Activated CD8-positive, alpha-beta memory T cell treated with anti-CD3 and anti-CD28 coated beads, Interleukin-2, amount 10 ng/mL, durations not matched to agents 7 days and 5 days (primary cell): ENCODE measurements at regions not wholly inside any gene's neighbourhood (a gene's known extent, or its start where the extent isn't known, plus 50 kb on each side); places are given as distances from the start of the nearest gene placed in this dataset.

Source experiments
- ATAC-seq: fragments of 150-1000 bp; cut with Tn5 transposase; one replicate; pipeline ENCODE4 v1.10.0; 2021; ENCODE audit warnings: moderate library complexity
- CTCF ChIA-PET: fragments of 350-600 bp; sonication (Branson Sonifier 250); formaldehyde crosslinking; loops from one replicate; lab custom pipeline; 2021; ENCODE audit warnings: antibody characterized with exemption; lab: Charles Lee
- DNase-seq: peaks from one replicate; pipeline ENCODE4 v3.0.0-alpha.2; 2020
- H3K27ac Mint-ChIP-seq: one replicate; pipeline ENCODE4 v1.8.0; 2021; ENCODE audit warnings: mild to moderate bottlenecking, mixed read lengths
- H3K27me3 Mint-ChIP-seq: one replicate; pipeline ENCODE4 v1.8.0; 2021; ENCODE audit warnings: mixed read lengths
- H3K36me3 Mint-ChIP-seq: one replicate; pipeline ENCODE4 v1.8.0; 2021; ENCODE audit warnings: mild to moderate bottlenecking, mixed read lengths
- H3K4me1 Mint-ChIP-seq: one replicate; pipeline ENCODE4 v1.8.0; 2021; ENCODE audit warnings: mixed read lengths
- H3K4me3 Mint-ChIP-seq: one replicate; pipeline ENCODE4 v1.8.0; 2021; ENCODE audit warnings: mild to moderate bottlenecking, moderate library complexity, mixed read lengths
- H3K9me3 Mint-ChIP-seq: one replicate; pipeline ENCODE4 v1.8.0; 2022; ENCODE audit warnings: low read depth, mixed read lengths

DNA sequence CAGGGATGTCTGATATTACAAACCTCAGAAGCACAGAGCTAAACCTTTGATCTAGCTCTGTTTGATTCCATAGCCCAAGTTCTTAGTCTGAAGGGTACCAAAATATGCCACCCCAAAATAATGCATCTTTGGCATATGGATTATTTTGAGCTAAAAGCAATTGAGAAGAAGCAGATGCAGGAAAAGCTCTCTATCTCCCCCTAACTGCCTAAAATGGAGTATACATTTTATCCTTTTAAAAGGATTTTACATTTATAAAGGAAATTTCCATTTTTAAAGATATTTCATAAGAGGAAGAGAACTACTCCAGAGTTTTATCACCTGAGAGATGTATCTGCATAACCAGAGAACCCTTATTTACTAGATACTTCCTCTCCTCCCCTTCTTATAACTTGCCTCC is 158.7 kb downstream of the ZNF674 start:
- no peaks in the 10 kb centered on the region for H3K9me3 Mint-ChIP-seq
- no peak overlapping the region for H3K27ac Mint-ChIP-seq
- CTCF ChIA-PET: interaction anchor here (0.6 to 1.3 kb wide), 3 partner anchors 11 to 871 kb away, joined by 3 to 7 read pairs (median 3); no protein-coding TSS in a partner anchor
- no peak for DNase-seq
- H3K4me3 Mint-ChIP-seq: no peak overlapping the region
- ATAC-seq: no peak
- H3K27me3 Mint-ChIP-seq: peaks cover 4% of the 10 kb centered on the region
- H3K36me3 Mint-ChIP-seq: no peaks in the 10 kb centered on the region
- no peaks in the 10 kb centered on the region for H3K4me1 Mint-ChIP-seq

DNA sequence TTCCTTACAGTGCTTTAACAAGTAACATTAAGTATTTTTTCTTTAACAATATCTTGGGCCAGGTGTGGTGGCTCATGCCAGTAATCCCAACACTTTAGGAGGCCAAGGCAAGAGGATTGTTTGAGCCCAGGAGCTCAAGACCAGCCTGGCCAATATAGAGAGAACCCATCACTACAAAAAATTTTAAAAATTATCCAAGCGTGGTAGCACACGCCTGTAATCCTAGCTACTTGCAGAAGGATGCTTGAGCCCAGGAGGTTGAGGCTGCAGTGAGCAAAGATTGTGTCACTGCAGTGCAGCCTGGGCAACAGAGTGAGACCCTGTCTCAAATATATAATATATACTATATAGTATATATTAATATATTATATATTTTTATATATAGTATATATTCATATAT is 162.2 kb downstream of the ZNF674 start:
- peaks cover 8% of the 10 kb centered on the region for H3K27me3 Mint-ChIP-seq
- H3K4me3 Mint-ChIP-seq: no peak overlapping the region
- no peaks in the 10 kb centered on the region for H3K36me3 Mint-ChIP-seq
- H3K27ac Mint-ChIP-seq: no peak overlapping the region
- peaks cover 3% of the 10 kb centered on the region for H3K4me1 Mint-ChIP-seq
- CTCF ChIA-PET: no interaction called here
- ATAC-seq (no peak), DNase-seq (no peak)
- no peaks in the 10 kb centered on the region for H3K9me3 Mint-ChIP-seq

DNA sequence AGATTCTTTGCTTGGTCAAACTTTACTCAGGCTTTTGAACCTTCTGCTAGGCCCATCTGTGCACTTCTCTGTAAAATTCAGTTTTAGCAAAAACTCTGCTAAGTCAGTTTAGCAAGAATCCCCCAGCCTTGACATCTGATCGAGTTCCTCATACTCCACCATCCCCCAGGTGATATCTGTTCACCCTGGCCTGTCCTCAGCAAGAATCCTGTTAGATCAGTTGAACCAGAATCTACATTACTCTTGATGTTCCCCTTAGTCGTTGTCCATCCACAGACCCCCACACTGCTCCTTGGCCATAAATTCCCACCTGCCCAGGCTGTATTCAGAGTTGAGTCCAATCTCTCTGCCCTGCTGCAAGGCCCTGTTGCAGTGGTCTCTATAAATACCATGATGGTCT is 162.6 kb downstream of the ZNF674 start:
- H3K4me3 Mint-ChIP-seq: no peak overlapping the region
- no peaks in the 10 kb centered on the region for H3K9me3 Mint-ChIP-seq
- no peak for ATAC-seq
- H3K27me3 Mint-ChIP-seq: peaks cover 8% of the 10 kb centered on the region
- DNase-seq: no peak
- CTCF ChIA-PET: interaction anchor here (1.6 kb wide), 1 partner anchor 26 kb away, joined by 8 read pairs; no protein-coding TSS in a partner anchor
- peaks cover 3% of the 10 kb centered on the region for H3K4me1 Mint-ChIP-seq
- H3K36me3 Mint-ChIP-seq: no peaks in the 10 kb centered on the region
- peak overlapping the region; percentile 2 for H3K27ac Mint-ChIP-seq

DNA sequence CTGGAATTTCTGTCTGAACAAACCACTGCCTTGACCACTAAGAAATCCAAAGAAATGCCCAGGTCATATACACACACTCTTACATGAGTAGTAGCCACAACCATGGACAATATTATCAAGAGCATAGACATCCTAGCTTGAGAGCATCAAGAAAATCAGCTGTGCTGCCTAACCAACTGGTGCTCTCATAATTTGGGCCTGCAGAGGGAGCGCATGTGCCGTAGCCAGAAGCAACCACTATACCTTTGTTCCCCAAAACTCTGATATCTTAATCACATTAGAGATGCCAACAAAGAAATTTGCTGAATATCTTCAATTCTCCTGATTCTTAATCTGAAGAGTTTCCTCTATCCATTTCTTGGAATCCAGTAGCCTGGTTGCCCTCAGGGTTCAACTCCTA is 163.6 kb downstream of the ZNF674 start:
- Mint-ChIP-seq H3K27ac (no peak overlapping the region), H3K9me3 (no peaks in the 10 kb centered on the region), H3K4me3 (no peak overlapping the region), H3K36me3 (no peaks in the 10 kb centered on the region), H3K27me3 (peaks cover 8% of the 10 kb centered on the region), H3K4me1 (peaks cover 3% of the 10 kb centered on the region)
- ATAC-seq: no peak
- peak; percentile 53 for DNase-seq
- CTCF ChIA-PET: interaction anchor here (1.0 to 1.6 kb wide), 2 partner anchors 27 to 465 kb away, joined by 3 to 8 read pairs; no protein-coding TSS in a partner anchor

DNA sequence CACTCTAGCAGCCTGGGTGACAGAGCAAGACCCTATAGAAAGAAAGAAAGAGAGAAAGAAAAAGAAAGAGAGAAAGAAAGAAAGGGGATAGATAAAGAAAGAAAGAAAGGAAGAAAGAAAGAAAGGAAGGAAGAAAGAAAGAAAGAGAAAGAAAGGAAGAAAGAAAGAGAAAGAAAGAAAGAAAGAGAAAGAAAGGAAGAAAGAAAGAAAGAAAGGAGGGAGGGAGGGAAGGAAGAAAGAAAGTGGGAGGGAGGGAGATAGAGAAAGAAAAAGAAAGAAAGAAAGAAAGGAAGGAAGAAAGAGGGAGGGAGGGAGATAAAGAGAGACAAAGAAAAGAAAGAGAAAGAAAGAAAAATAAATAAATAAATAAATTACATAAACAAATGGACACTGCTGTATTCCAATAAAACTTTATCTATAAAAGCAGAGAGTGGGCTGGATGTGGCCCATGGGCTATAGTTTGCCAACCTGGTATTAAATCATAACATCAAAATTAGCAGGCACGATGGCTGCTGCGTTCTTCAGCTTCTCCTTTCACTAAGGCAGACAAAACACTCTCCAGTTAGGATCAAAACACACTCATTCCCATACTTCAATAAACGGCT is 165.0 kb downstream of the ZNF674 start:
- H3K36me3 Mint-ChIP-seq: no peaks in the 10 kb centered on the region
- DNase-seq (no peak), ATAC-seq (no peak)
- H3K4me1 Mint-ChIP-seq: peaks cover 3% of the 10 kb centered on the region
- no peak overlapping the region for H3K4me3 Mint-ChIP-seq
- H3K9me3 Mint-ChIP-seq: no peaks in the 10 kb centered on the region
- CTCF ChIA-PET: no interaction called here
- peaks cover 6% of the 10 kb centered on the region for H3K27me3 Mint-ChIP-seq
- H3K27ac Mint-ChIP-seq: no peak overlapping the region

DNA sequence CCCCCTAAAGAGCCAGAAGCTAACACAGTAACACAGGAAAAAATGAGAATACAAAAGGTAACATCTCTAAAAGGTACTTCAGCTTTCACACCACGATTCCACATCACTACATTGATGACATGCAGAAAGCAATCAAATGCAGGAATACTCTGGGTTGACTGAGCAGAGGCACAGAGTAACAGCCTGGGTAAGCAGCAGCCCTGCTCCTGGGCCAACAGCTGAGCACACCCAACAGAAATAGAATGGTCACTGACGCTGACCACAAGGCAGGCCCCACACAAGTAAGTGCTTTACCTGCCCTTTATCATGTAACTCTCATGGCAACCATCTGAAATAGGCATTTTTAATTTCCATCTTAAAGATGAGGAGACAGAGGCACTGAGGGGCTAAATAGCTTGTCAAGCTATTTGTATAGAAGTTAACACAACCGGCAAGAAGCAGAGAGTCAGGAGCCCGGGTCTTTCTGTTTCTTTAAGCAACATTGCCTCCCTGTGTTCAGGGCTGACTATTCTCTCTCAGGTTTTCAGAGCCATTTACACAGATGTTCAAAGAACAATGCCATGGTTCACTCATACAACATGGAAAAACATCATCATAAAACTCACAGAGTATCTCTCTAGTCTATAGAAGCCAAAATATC is 168.9 kb downstream of the ZNF674 start:
- ATAC-seq: peak; percentile 23
- Mint-ChIP-seq H3K4me1 (peaks cover 3% of the 10 kb centered on the region), H3K36me3 (no peaks in the 10 kb centered on the region), H3K27me3 (peaks cover 5% of the 10 kb centered on the region), H3K27ac (no peak overlapping the region), H3K4me3 (no peak overlapping the region), H3K9me3 (no peaks in the 10 kb centered on the region)
- CTCF ChIA-PET: interaction anchor here (0.9 to 1.6 kb wide), 4 partner anchors 10 to 526 kb away, joined by 3 to 4 read pairs (median 3); no protein-coding TSS in a partner anchor
- DNase-seq: no peak

DNA sequence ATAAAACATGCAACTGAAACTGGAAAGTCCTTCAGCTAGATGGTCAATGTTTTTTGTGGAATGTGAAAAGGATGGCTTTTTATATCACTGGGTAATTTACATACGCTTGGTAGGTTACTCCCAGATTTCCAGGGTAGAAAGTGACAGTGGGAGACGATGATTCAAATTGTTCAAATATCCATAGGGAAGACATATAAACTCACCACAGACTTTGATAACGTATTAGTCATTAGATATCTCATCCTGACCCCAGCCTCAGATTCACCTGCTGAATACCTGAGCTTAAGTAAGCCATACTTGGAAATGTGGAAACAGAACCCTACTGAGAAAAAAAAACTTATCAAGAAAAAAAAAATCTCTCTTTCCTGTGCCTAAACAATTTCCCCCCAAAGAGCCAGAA is 169.4 kb downstream of the ZNF674 start:
- no peaks in the 10 kb centered on the region for H3K36me3 Mint-ChIP-seq
- CTCF ChIA-PET: interaction anchor here (0.9 to 1.6 kb wide), 4 partner anchors 10 to 525 kb away, joined by 3 to 4 read pairs (median 3); no protein-coding TSS in a partner anchor
- ATAC-seq: no peak
- peaks cover 2% of the 10 kb centered on the region for H3K4me1 Mint-ChIP-seq
- H3K4me3 Mint-ChIP-seq: no peak overlapping the region
- H3K27me3 Mint-ChIP-seq: peaks cover 2% of the 10 kb centered on the region
- no peaks in the 10 kb centered on the region for H3K9me3 Mint-ChIP-seq
- no peak for DNase-seq
- H3K27ac Mint-ChIP-seq: no peak overlapping the region

DNA sequence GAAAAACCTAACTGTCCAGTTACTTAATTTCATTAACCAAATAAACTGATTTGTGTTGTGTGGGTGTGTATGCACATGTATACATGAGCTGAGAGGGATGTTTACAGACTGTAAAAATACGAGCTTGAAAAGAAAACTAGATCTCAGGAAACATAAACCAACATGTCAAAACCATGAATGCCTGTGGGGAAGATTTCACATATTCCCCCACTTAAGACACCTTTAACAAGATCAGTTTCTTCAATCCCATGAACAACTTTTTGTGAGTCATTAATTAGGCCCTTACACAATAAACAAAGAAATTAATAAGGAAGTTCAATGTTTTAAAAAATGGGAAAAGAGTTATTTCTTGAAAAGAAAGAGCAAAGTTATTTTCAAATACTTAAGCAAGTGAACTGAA is 170.8 kb downstream of the ZNF674 start:
- H3K4me1 Mint-ChIP-seq: no peaks in the 10 kb centered on the region
- H3K4me3 Mint-ChIP-seq: no peak overlapping the region
- H3K27ac Mint-ChIP-seq: no peak overlapping the region
- CTCF ChIA-PET: no interaction called here
- no peaks in the 10 kb centered on the region for H3K36me3 Mint-ChIP-seq
- H3K9me3 Mint-ChIP-seq: no peaks in the 10 kb centered on the region
- H3K27me3 Mint-ChIP-seq: peaks cover 2% of the 10 kb centered on the region
- DNase-seq (no peak), ATAC-seq (no peak)

DNA sequence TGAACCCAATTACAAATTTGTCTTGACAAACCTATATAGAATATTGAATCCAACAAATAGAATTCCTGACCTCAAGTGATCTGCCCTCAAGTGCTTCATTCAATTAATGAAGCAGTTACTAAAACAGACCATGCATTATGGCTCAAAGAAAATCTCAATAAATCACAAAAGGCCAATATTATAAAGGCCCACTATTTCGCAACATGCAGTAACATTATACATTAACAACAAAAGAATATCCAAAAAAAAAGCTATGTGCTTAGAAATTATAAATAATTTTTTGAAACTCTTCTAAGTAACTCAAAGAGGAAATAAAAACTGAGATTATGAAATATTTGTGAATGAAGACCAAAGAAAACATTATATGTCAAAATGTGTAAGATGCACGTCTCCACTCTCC is 177.7 kb downstream of the ZNF674 start:
- Mint-ChIP-seq H3K36me3 (no peaks in the 10 kb centered on the region), H3K27ac (no peak overlapping the region), H3K27me3 (no peaks in the 10 kb centered on the region), H3K4me3 (no peak overlapping the region), H3K9me3 (no peaks in the 10 kb centered on the region), H3K4me1 (no peaks in the 10 kb centered on the region)
- CTCF ChIA-PET: no interaction called here
- no peak for ATAC-seq
- no peak for DNase-seq

DNA sequence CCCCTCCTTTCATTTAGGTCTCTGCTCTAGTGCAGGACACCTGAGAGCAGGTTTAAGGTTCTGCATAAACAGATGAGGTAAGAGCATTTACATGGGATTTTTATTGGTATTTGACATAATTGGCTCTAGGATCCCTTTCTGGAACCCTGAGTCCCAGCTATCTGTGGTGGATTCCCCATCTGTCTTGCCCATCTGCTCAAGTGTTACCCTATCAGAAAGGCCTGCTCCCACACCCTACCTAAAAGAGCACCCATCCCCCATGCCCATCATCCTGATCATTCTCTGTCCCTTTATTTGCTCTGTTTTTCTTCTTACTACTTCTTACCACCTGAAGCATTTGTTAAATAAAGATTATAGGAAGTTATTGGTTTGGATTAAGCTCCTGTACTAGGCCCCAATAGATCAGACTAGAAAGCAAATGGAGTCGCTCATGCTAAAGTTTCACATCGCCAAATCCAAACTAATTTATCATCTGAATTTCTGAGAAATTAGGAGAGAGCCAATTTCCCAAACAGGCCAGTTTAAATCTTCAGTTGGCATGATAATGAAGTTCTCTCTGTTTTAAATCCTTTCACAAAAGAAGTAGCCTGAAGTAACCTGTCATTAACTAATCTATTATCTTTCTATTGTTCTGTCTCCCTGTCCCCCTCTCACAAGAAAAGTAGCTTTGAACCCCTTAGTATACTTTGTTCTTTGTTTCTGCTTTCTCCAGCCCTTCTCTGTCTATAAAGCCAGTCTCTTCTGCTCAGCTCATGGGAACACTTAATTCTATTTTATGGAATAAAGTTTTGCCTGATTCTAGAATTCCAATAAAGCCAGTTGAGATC is 178.6 kb downstream of the ZNF674 start:
- CTCF ChIA-PET: no interaction called here
- H3K9me3 Mint-ChIP-seq: no peaks in the 10 kb centered on the region
- H3K27ac Mint-ChIP-seq: no peak overlapping the region
- H3K4me3 Mint-ChIP-seq: no peak overlapping the region
- no peaks in the 10 kb centered on the region for H3K4me1 Mint-ChIP-seq
- ATAC-seq: no peak
- H3K36me3 Mint-ChIP-seq: no peaks in the 10 kb centered on the region
- no peaks in the 10 kb centered on the region for H3K27me3 Mint-ChIP-seq
- DNase-seq: no peak

DNA sequence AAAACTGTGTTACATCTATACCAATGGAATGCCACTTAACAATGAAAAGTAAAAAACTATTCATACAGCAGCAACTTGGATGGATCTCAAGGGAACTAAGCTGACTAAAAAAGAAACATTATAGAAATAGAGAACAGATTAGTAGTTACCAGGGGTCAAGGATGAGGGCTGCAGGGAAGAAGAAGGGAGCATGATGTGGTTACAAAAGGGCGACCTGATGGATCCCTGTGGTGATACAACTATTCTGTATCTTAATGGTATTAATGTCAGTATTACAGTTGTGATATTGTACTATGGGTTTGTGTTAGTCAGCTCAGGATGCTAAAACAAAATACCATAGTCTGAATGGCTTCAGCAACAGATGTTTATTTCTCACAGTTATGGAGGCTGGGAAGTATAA is 190.7 kb downstream of the ZNF674 start:
- H3K36me3 Mint-ChIP-seq: no peaks in the 10 kb centered on the region
- ATAC-seq (no peak), DNase-seq (no peak)
- H3K27ac Mint-ChIP-seq: no peak overlapping the region
- H3K27me3 Mint-ChIP-seq: peaks cover 2% of the 10 kb centered on the region
- no peaks in the 10 kb centered on the region for H3K4me1 Mint-ChIP-seq
- no peaks in the 10 kb centered on the region for H3K9me3 Mint-ChIP-seq
- CTCF ChIA-PET: no interaction called here
- H3K4me3 Mint-ChIP-seq: no peak overlapping the region

DNA sequence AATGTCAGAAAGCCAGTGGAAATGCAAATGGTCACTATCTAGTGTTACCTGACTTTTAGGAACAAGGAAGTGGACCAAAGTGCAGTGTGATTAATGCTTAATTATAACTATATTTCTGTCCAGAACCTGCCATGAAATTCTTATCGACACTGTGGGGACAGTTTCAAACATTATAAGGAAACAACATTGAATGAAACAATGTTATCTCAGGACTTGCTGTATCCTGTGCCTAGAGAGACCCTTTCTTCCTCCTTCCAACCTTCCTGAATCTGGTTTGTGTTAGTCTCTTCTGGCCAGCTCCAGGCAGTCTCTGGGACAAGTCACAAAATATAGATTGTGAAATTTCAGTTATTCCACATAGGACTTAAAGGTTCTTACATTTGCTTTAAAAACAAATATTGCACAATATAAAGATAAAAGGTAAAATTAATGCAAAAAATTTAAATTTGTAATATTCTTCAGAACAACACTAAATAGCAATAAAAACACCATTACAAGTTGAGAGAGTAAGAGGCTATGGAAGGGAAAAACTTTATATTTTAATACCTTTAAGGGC is 203.4 kb downstream of the ZNF674 start:
- peaks cover 3% of the 10 kb centered on the region for H3K27me3 Mint-ChIP-seq
- no peaks in the 10 kb centered on the region for H3K9me3 Mint-ChIP-seq
- H3K36me3 Mint-ChIP-seq: no peaks in the 10 kb centered on the region
- no peak for ATAC-seq
- H3K4me1 Mint-ChIP-seq: no peaks in the 10 kb centered on the region
- H3K27ac Mint-ChIP-seq: no peak overlapping the region
- CTCF ChIA-PET: no interaction called here
- DNase-seq: no peak
- no peak overlapping the region for H3K4me3 Mint-ChIP-seq

DNA sequence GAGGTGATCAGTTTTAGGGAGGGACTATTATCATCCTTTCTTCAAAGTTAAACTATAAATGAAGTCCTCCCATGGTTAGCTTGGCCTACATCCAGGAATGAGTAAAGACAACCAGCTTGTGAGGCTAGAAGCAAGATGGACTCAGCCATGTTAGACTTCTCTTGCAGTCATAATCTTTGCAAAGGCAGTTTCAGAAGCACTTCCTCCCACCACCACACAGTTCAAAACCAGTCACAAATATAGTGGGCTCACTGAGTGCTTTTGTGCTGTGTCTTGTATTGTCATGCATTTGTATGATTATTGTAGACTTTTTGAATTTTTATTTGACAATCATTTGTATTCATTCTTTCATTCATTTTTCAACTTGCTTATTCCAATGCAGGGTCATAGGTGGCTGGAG is 204.5 kb downstream of the ZNF674 start:
- H3K27me3 Mint-ChIP-seq: no peaks in the 10 kb centered on the region
- H3K9me3 Mint-ChIP-seq: no peaks in the 10 kb centered on the region
- ATAC-seq (no peak), DNase-seq (no peak)
- H3K27ac Mint-ChIP-seq: no peak overlapping the region
- no peaks in the 10 kb centered on the region for H3K4me1 Mint-ChIP-seq
- no peak overlapping the region for H3K4me3 Mint-ChIP-seq
- no peaks in the 10 kb centered on the region for H3K36me3 Mint-ChIP-seq
- CTCF ChIA-PET: no interaction called here
